GM21381 (cell line): ENCODE measurements at regions not wholly inside any gene's neighbourhood (a gene's known extent, or its start where the extent isn't known, plus 50 kb on each side); places are given as distances from the start of the nearest gene placed in this dataset.
"Not testable (repeated sequence)": the region's sequence is repeated elsewhere in the genome, so short reads cannot be mapped to it uniquely, and the experiment has no call there.

Experiments
- ATAC-seq: cut with Tn5 transposase; IDR thresholded peaks from one replicate; pipeline ENCODE4 v1.9.1; 2021; ENCODE audit warnings: mild to moderate bottlenecking, moderate library complexity; ENCODE audit not compliant: unreplicated experiment

- no peak for ATAC-seq
Measured at GRCh38 chr4:179719766-179720450, 2277.7 kb upstream of the AGA start.

GRCh38 chr4:179726491-179726890 is 2284.3 kb upstream of the AGA start:
- ATAC-seq: not testable (repeated sequence)

GRCh38 chr4:179728305-179728704 is 2286.1 kb upstream of the AGA start:
- no peak for ATAC-seq

GRCh38 chr4:179736820-179737219 is 2294.6 kb upstream of the AGA start:
- not testable (repeated sequence) for ATAC-seq

- no peak for ATAC-seq
Measured at GRCh38 chr4:179738822-179739221, 2296.6 kb upstream of the AGA start.

- ATAC-seq: no peak
Measured at GRCh38 chr4:179747218-179747910, 2305.1 kb upstream of the AGA start.

GRCh38 chr4:179748837-179749236 is 2306.6 kb upstream of the AGA start:
- ATAC-seq: no peak

- ATAC-seq: no peak
Measured at GRCh38 chr4:179750374-179750773, 2308.1 kb upstream of the AGA start.

- no peak for ATAC-seq
Measured at GRCh38 chr4:179751669-179752068, 2309.4 kb upstream of the AGA start.

- no peak for ATAC-seq
Measured at GRCh38 chr4:179755322-179755721, 2313.1 kb upstream of the AGA start.

GRCh38 chr4:179757641-179758040 is 2315.4 kb upstream of the AGA start:
- ATAC-seq: no peak

- ATAC-seq: no peak
Measured at GRCh38 chr4:179762840-179763239, 2320.6 kb upstream of the AGA start.

- ATAC-seq: no peak
Measured at GRCh38 chr4:179766938-179767337, 2324.7 kb upstream of the AGA start.

- no peak for ATAC-seq
Measured at GRCh38 chr4:179768996-179769395, 2326.8 kb upstream of the AGA start.

GRCh38 chr4:179797738-179798137 is 2355.5 kb upstream of the AGA start:
- no peak for ATAC-seq

- ATAC-seq: no peak
Measured at GRCh38 chr4:179803857-179804256, 2361.6 kb upstream of the AGA start.

- ATAC-seq: no peak
Measured at GRCh38 chr4:179804440-179804839, 2362.2 kb upstream of the AGA start.

GRCh38 chr4:179817317-179817716 is 2375.1 kb upstream of the AGA start:
- no peak for ATAC-seq

GRCh38 chr4:179823342-179823741 is 2381.1 kb upstream of the AGA start:
- no peak for ATAC-seq

- ATAC-seq: no peak
Measured at GRCh38 chr4:179831274-179831673, 2389.0 kb upstream of the AGA start.

GRCh38 chr4:179836179-179837075 is 2394.2 kb upstream of the AGA start:
- ATAC-seq: no peak

GRCh38 chr4:179843370-179843769 is 2399.8 kb upstream of the TENM3 start:
- no peak for ATAC-seq
